ENCODE measurements at regions not wholly inside any gene's neighbourhood (a gene's known extent, or its start where the extent isn't known, plus 50 kb on each side); places are given as distances from the start of the nearest gene placed in this dataset.

- TF ChIP-seq CTCF (IDR thresholded peaks at IDR 0.05; ENCODE audit: low read length) (no peak), EZH2phosphoT487 (IDR thresholded peaks at IDR 0.05; ENCODE audit: low read length) (no peak), EZH2 (optimal IDR thresholded peaks at IDR 0.05; ENCODE audit: low read depth, low read length) (no peak)
Observed at GRCh38 chr2:235270956-235271355, 222.9 kb upstream of the AGAP1 start.

Data from MM.1S (cell line).